Liver (tissue), 8 donors: ENCODE measurements at regions not wholly inside any gene's neighbourhood (a gene's known extent, or its start where the extent isn't known, plus 50 kb on each side); places are given as distances from the start of the nearest gene placed in this dataset.
A peak's percentile ranks its signal among the peaks of the same experiment; 100 is the strongest.

ENCODE experiments used
- DNase-seq: peaks from one replicate; pipeline ENCODE4 v3.0.0-alpha.2; 2017; ENCODE audit warnings: low spot score
- H3K27ac ChIP-seq, 2 donors: one replicate each; pipeline ENCODE4 v1.7.0; 2013; ENCODE audit warnings: inconsistent platforms in 2 of 2, low read length in 2 of 2, control low read depth in 1 of 2, low read depth in 1 of 2, mild to moderate bottlenecking in 1 of 2
- H3K27me3 ChIP-seq, 4 donors: one replicate each; pipeline versions ENCODE4 v1.6.1 to v1.7.0; 2013; ENCODE audit warnings: low read length in 3 of 4, inconsistent platforms in 1 of 4, mild to moderate bottlenecking in 1 of 4, moderate library complexity in 1 of 4; ENCODE audit not compliant: control insufficient read depth in 4 of 4, insufficient read depth in 4 of 4
- H3K36me3 ChIP-seq, 4 donors: one replicate each; pipeline versions ENCODE4 v1.6.1 to v1.7.0; 2013; ENCODE audit warnings: low read length in 3 of 4, mild to moderate bottlenecking in 3 of 4, low read depth in 1 of 4, moderate library complexity in 1 of 4; ENCODE audit not compliant: control insufficient read depth in 4 of 4, insufficient read depth in 3 of 4
- H3K4me1 ChIP-seq, 4 donors: one replicate each; pipeline versions ENCODE4 v1.6.1 to v1.7.0; 2013; ENCODE audit warnings: low read length in 3 of 4, mild to moderate bottlenecking in 3 of 4, moderate library complexity in 1 of 4; ENCODE audit not compliant: control insufficient read depth in 4 of 4, insufficient read depth in 4 of 4
- H3K4me3 ChIP-seq, 3 donors: one replicate each; pipeline versions ENCODE4 v1.6.1 to v1.7.0; 2013; ENCODE audit warnings: low read length in 3 of 3, control low read depth in 1 of 3, low read depth in 1 of 3, mild to moderate bottlenecking in 1 of 3
- H3K9ac ChIP-seq, 2 donors: one replicate each; pipeline ENCODE4 v1.7.0; 2013; ENCODE audit warnings: low read length in 2 of 2, mild to moderate bottlenecking in 2 of 2, moderate library complexity in 2 of 2, control low read depth in 1 of 2, low read depth in 1 of 2
- H3K9me3 ChIP-seq, 4 donors: one replicate each; pipeline versions ENCODE4 v1.6.1 to v1.7.0; 2013; ENCODE audit warnings: low read length in 3 of 4; ENCODE audit not compliant: control insufficient read depth in 4 of 4
- EGR1 ChIP-seq, 2 donors: IDR thresholded peaks; 2 replicates each; pipeline ENCODE4 v1.6.1; 2016 to 2018; ENCODE audit warnings: antibody characterized with exemption in 2 of 2, low read depth in 2 of 2
- FOXA1 ChIP-seq: IDR thresholded peaks from 2 replicates; pipeline ENCODE4 v1.6.1; 2016; ENCODE audit warnings: antibody characterized with exemption
- FOXA2 ChIP-seq: IDR thresholded peaks from 2 replicates; pipeline ENCODE4 v1.6.1; 2016; ENCODE audit warnings: antibody characterized with exemption
- GABPA ChIP-seq, 2 donors: IDR thresholded peaks in 1 of 2; conservative IDR thresholded peaks in 1 of 2; 2 replicates each; pipeline ENCODE4 v1.6.1; 2016; ENCODE audit warnings: antibody characterized with exemption in 2 of 2, mild to moderate bottlenecking in 1 of 2, moderate library complexity in 1 of 2
- HNF4A ChIP-seq, 2 donors: conservative IDR thresholded peaks; 2 replicates each; pipeline ENCODE4 v1.6.1; 2016; ENCODE audit warnings: antibody characterized with exemption in 2 of 2, mild to moderate bottlenecking in 2 of 2
- HNF4G ChIP-seq: IDR thresholded peaks from 2 replicates; pipeline ENCODE4 v1.6.1; 2016; ENCODE audit warnings: antibody characterized with exemption
- JUND ChIP-seq, 2 donors: IDR thresholded peaks; 2 replicates each; pipeline ENCODE4 v1.6.1; 2016; ENCODE audit warnings: antibody characterized with exemption in 2 of 2
- NR2F2 ChIP-seq: IDR thresholded peaks from 2 replicates; pipeline ENCODE4 v1.6.1; 2016; ENCODE audit warnings: antibody characterized with exemption
- RAD21 ChIP-seq, 2 donors: IDR thresholded peaks; 2 replicates each; pipeline ENCODE4 v1.6.1; 2016; ENCODE audit warnings: antibody characterized with exemption in 2 of 2, mild to moderate bottlenecking in 2 of 2
- RXRA ChIP-seq, 2 donors: IDR thresholded peaks; 2 replicates each; pipeline ENCODE4 v1.6.1; 2017 to 2018; ENCODE audit warnings: antibody characterized with exemption in 2 of 2, mild to moderate bottlenecking in 1 of 2
- SP1 ChIP-seq: IDR thresholded peaks from 2 replicates; pipeline ENCODE4 v1.6.1; 2018; ENCODE audit warnings: antibody characterized with exemption, mild to moderate bottlenecking
- TAF1 ChIP-seq: conservative IDR thresholded peaks from 2 replicates; pipeline ENCODE4 v1.6.1; 2016; ENCODE audit warnings: antibody characterized with exemption, mild to moderate bottlenecking
- YY1 ChIP-seq: IDR thresholded peaks from 2 replicates; pipeline ENCODE4 v1.6.1; 2016; ENCODE audit warnings: antibody characterized with exemption, mild to moderate bottlenecking
- WGBS: extraction: QIAGEN DNeasy Blood & Tissue Kit; methylation state at CpG from one replicate; pipeline ENCODE4 v1.1.7; 2013; 5-methylcytosine and 5-hydroxymethylcytosine counted together
- TF ChIP-seq, protein P1 (sequence below): IDR thresholded peaks from 2 replicates; pipeline ENCODE4 v1.6.1; 2016; ENCODE audit warnings: antibody characterized with exemption
- TF ChIP-seq, protein P2 (sequence below): IDR thresholded peaks from 2 replicates; pipeline ENCODE4 v1.6.1; 2016; ENCODE audit warnings: antibody characterized with exemption
- TF ChIP-seq, protein P3 (sequence below): IDR thresholded peaks from 2 replicates; pipeline ENCODE4 v1.6.1; 2016; ENCODE audit warnings: antibody characterized with exemption
- TF ChIP-seq, protein P4 (sequence below): IDR thresholded peaks from 2 replicates; pipeline ENCODE4 v1.6.1; 2016; ENCODE audit warnings: antibody characterized with exemption, mild to moderate bottlenecking
- TF ChIP-seq, protein P5 (sequence below): fragments of 150-350 bp; IDR thresholded peaks from 2 replicates; pipeline ENCODE4 v1.5.1; 2017; ENCODE audit warnings: improper control_type of control experiment, low read depth, low read length; ENCODE audit not compliant: missing input control
- donor health status: healthy.
- donor health status: healthy.
- donor health status: healthy.
- donor health status: healthy.
- donor health status: healthy.

DNA sequence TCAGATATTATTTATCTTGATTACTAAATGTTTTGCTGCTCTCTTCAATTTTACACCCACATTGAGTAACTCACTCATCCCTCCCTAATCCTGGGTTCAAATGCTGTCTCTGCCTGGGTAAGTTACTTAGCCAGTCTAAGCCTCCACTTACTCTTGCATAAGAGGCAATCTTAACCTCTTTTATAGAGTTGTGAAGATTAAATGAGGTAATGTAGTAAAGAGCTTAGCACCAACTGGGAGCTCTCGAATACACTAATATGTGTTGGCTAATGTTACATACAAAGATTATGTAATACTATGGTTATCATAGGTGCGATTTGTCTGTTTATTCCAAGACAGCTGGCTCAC, 134.4 kb upstream of the STMND1 start:
- DNase-seq: no peak
- Histone ChIP-seq H3K4me1 (peaks cover 0 to 24% (median 17%) of the 10 kb centered on the region in 4 donors), H3K27ac (no peak overlapping the region), H3K4me3 (no peak overlapping the region), H3K9me3 (no peaks in the 10 kb centered on the region), H3K27me3 (no peaks in the 10 kb centered on the region), H3K36me3 (no peaks in the 10 kb centered on the region), H3K9ac (no peak overlapping the region)
- WGBS: 61% methylated on average over 2 of the region's 2 CpGs
- TF ChIP-seq EGR1 (IDR thresholded peaks at IDR 0.05; ENCODE audit: low read depth in 2 of 2) (no peak), SP1 (no peak), FOXA1 (no peak), FOXA2 (no peak), JUND (IDR thresholded peaks at IDR 0.05) (no peak)
- TF ChIP-seq, protein P1, sequence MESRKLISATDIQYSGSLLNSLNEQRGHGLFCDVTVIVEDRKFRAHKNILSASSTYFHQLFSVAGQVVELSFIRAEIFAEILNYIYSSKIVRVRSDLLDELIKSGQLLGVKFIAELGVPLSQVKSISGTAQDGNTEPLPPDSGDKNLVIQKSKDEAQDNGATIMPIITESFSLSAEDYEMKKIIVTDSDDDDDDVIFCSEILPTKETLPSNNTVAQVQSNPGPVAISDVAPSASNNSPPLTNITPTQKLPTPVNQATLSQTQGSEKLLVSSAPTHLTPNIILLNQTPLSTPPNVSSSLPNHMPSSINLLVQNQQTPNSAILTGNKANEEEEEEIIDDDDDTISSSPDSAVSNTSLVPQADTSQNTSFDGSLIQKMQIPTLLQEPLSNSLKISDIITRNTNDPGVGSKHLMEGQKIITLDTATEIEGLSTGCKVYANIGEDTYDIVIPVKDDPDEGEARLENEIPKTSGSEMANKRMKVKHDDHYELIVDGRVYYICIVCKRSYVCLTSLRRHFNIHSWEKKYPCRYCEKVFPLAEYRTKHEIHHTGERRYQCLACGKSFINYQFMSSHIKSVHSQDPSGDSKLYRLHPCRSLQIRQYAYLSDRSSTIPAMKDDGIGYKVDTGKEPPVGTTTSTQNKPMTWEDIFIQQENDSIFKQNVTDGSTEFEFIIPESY: peak; percentile 8
- TF ChIP-seq, protein P2, sequence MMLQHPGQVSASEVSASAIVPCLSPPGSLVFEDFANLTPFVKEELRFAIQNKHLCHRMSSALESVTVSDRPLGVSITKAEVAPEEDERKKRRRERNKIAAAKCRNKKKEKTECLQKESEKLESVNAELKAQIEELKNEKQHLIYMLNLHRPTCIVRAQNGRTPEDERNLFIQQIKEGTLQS: no peak
- TF ChIP-seq, protein P3, sequence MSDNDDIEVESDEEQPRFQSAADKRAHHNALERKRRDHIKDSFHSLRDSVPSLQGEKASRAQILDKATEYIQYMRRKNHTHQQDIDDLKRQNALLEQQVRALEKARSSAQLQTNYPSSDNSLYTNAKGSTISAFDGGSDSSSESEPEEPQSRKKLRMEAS: peak; percentile 7

DNA sequence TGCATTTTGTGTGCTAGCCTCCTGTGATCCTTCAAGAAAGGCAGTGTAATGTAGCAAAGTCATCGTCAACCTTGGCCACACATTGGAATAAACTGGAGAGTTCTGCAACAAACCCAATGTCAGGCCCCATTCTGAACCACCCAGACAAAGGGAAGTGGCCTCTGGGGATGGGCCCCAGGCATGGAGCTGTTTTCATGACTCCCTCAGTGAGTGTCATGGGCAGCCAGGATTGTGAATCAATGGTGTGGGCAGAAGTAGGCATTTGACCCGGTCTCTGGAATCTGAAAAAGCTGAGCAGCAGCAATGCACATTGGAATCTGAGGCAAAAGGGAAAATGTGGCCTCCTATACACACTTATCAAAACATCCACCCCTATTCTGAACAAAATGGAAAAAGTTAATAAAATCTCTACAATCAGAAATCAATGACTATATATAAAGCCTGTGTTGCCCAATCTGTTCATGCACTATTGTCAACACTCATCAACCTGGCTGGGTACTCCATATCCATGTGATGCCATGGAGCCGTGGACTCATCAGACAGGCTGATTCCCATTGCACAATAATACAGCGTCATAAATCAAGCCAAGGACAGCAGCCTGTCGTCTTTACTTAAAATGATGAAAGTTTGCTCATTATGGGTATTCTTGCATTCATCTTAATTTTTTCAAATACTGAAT, 134.9 kb upstream of the STMND1 start:
- TF ChIP-seq, protein P4, sequence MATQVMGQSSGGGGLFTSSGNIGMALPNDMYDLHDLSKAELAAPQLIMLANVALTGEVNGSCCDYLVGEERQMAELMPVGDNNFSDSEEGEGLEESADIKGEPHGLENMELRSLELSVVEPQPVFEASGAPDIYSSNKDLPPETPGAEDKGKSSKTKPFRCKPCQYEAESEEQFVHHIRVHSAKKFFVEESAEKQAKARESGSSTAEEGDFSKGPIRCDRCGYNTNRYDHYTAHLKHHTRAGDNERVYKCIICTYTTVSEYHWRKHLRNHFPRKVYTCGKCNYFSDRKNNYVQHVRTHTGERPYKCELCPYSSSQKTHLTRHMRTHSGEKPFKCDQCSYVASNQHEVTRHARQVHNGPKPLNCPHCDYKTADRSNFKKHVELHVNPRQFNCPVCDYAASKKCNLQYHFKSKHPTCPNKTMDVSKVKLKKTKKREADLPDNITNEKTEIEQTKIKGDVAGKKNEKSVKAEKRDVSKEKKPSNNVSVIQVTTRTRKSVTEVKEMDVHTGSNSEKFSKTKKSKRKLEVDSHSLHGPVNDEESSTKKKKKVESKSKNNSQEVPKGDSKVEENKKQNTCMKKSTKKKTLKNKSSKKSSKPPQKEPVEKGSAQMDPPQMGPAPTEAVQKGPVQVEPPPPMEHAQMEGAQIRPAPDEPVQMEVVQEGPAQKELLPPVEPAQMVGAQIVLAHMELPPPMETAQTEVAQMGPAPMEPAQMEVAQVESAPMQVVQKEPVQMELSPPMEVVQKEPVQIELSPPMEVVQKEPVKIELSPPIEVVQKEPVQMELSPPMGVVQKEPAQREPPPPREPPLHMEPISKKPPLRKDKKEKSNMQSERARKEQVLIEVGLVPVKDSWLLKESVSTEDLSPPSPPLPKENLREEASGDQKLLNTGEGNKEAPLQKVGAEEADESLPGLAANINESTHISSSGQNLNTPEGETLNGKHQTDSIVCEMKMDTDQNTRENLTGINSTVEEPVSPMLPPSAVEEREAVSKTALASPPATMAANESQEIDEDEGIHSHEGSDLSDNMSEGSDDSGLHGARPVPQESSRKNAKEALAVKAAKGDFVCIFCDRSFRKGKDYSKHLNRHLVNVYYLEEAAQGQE: no peak
- TF ChIP-seq, protein P3: peak; percentile 27
- TF ChIP-seq, protein P1: peak; percentile 7
- TF ChIP-seq HNF4A (conservative IDR thresholded peaks at IDR 0.05) (peak; percentile 64 to 79), FOXA2 (peak; percentile 60), TAF1 (no peak), NR2F2 (no peak), RAD21 (IDR thresholded peaks at IDR 0.05) (peak; percentile 30 to 36), GABPA (IDR thresholded peaks at IDR 0.05 in 1 of 2, conservative IDR thresholded peaks at IDR 0.05 in 1 of 2) (no peak), FOXA1 (peak; percentile 60), SP1 (peak; percentile 20), JUND (IDR thresholded peaks at IDR 0.05) (peak in 1 of 2 donors; percentile 38), HNF4G (no peak), EGR1 (IDR thresholded peaks at IDR 0.05; ENCODE audit: low read depth in 2 of 2) (no peak), RXRA (IDR thresholded peaks at IDR 0.05) (peak; percentile 34 to 76), YY1 (peak; percentile 55)
- TF ChIP-seq, protein P5, sequence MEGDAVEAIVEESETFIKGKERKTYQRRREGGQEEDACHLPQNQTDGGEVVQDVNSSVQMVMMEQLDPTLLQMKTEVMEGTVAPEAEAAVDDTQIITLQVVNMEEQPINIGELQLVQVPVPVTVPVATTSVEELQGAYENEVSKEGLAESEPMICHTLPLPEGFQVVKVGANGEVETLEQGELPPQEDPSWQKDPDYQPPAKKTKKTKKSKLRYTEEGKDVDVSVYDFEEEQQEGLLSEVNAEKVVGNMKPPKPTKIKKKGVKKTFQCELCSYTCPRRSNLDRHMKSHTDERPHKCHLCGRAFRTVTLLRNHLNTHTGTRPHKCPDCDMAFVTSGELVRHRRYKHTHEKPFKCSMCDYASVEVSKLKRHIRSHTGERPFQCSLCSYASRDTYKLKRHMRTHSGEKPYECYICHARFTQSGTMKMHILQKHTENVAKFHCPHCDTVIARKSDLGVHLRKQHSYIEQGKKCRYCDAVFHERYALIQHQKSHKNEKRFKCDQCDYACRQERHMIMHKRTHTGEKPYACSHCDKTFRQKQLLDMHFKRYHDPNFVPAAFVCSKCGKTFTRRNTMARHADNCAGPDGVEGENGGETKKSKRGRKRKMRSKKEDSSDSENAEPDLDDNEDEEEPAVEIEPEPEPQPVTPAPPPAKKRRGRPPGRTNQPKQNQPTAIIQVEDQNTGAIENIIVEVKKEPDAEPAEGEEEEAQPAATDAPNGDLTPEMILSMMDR: no peak
- TF ChIP-seq, protein P2: peak; percentile 58
- no peaks in the 10 kb centered on the region for H3K9me3 ChIP-seq
- no peak overlapping the region for H3K4me3 ChIP-seq
- H3K27ac ChIP-seq: peak overlapping the region in 1 of 2 donors; percentile 49
- WGBS: 54% methylated on average over 5 of the region's 5 CpGs
- H3K4me1 ChIP-seq: peaks cover 0 to 24% (median 17%) of the 10 kb centered on the region in 4 donors
- H3K36me3 ChIP-seq: no peaks in the 10 kb centered on the region
- H3K27me3 ChIP-seq: no peaks in the 10 kb centered on the region
- no peak for DNase-seq
- no peak overlapping the region for H3K9ac ChIP-seq
